PC-9 (cell line): ENCODE measurements at regions not wholly inside any gene's neighbourhood (a gene's known extent, or its start where the extent isn't known, plus 50 kb on each side); places are given as distances from the start of the nearest gene placed in this dataset.

Experiments
- BruUV-seq: library from RNA; stranded (reverse); fragments of 400-500 nt; replicated peaks from 2 replicates; lab custom pipeline; 2021; lab: Mats Ljungman, UMichigan
- CTCF ChIA-PET: fragments of 300-600 bp; sonication (Branson Sonifier 250); formaldehyde crosslinking; loops from one replicate; lab custom pipeline; 2022; ENCODE audit warnings: antibody characterized with exemption; lab: Charles Lee
- POLR2A ChIA-PET: fragments of 300-600 bp; sonication (Branson Sonifier 250); formaldehyde crosslinking; loops from one replicate; lab custom pipeline; 2022; ENCODE audit warnings: antibody characterized with exemption; ENCODE audit not compliant: unreplicated experiment; lab: Charles Lee
- DNase-seq, 2 experiments: peaks; one replicate each; pipeline versions ENCODE4 v3.0.0 to v3.0.0-alpha.2; 2015 to 2022; ENCODE audit warnings: mixed read lengths in 1 of 2
- H2AFZ ChIP-seq: fragments of 200-600 bp; sonication (generic); 2 replicates; pipeline ENCODE4 v1.8.1; 2017; ENCODE audit warnings: antibody characterized with exemption
- H3F3A ChIP-seq: fragments of 200-600 bp; sonication (generic); 2 replicates; pipeline ENCODE4 v1.8.1; 2017; ENCODE audit warnings: antibody characterized with exemption, mild to moderate bottlenecking, low read depth; ENCODE audit not compliant: insufficient read depth
- H3K27ac ChIP-seq: fragments of 200-600 bp; sonication (generic); 2 replicates; pipeline ENCODE4 v1.6.1; 2016; ENCODE audit warnings: mixed run types
- H3K27me3 ChIP-seq: fragments of 200-600 bp; sonication (generic); 2 replicates; pipeline ENCODE4 v1.6.1; 2016; ENCODE audit warnings: low read depth, mixed run types; ENCODE audit not compliant: insufficient read depth
- H3K36me3 ChIP-seq: fragments of 200-600 bp; sonication (generic); 2 replicates; pipeline ENCODE4 v1.6.1; 2016; ENCODE audit warnings: low read depth, mixed run types
- H3K4me1 ChIP-seq: fragments of 200-600 bp; sonication (generic); replicated peaks from 2 replicates; pipeline ENCODE4 v1.6.1; 2016; ENCODE audit warnings: mixed run types; ENCODE audit not compliant: insufficient read depth
- H3K4me2 ChIP-seq: fragments of 200-600 bp; sonication (generic); 2 replicates; pipeline ENCODE4 v1.6.1; 2017; ENCODE audit warnings: mixed run types
- H3K4me3 ChIP-seq: fragments of 200-600 bp; sonication (generic); 2 replicates; pipeline ENCODE4 v1.6.1; 2016; ENCODE audit warnings: mixed run types
- H3K79me2 ChIP-seq: fragments of 200-600 bp; sonication (generic); 2 replicates; pipeline ENCODE4 v1.6.1; 2017; ENCODE audit warnings: low read depth, mixed run types
- H3K9me2 ChIP-seq: fragments of 200-600 bp; sonication (generic); 2 replicates; pipeline ENCODE4 v1.8.1; 2017; ENCODE audit warnings: mild to moderate bottlenecking; ENCODE audit not compliant: insufficient read depth
- H3K9me3 ChIP-seq: fragments of 200-600 bp; sonication (generic); 2 replicates; pipeline ENCODE4 v1.8.1; 2016; ENCODE audit warnings: low read depth; ENCODE audit not compliant: insufficient read depth
- H4K20me1 ChIP-seq: fragments of 200-600 bp; sonication (generic); 2 replicates; pipeline ENCODE4 v1.8.1; 2017; ENCODE audit not compliant: insufficient read depth
- CTCF ChIP-seq: fragments of 200-600 bp; sonication (generic); conservative IDR thresholded peaks from 2 replicates; pipeline ENCODE4 v1.6.1; 2017; ENCODE audit warnings: mixed run types, antibody characterized with exemption, mild to moderate bottlenecking, moderate library complexity
- EZH2 ChIP-seq: fragments of 200-600 bp; sonication (generic); IDR thresholded peaks from 2 replicates; pipeline ENCODE4 v1.8.0; 2017; ENCODE audit warnings: antibody characterized with exemption, low read depth
- intact Hi-C: fragments of 100-400 bp; cut with micrococcal nuclease; formaldehyde crosslinking; loops from one replicate; pipeline ENCODE4 v1.10.0; 2022; ENCODE audit not compliant: unreplicated experiment

DNA sequence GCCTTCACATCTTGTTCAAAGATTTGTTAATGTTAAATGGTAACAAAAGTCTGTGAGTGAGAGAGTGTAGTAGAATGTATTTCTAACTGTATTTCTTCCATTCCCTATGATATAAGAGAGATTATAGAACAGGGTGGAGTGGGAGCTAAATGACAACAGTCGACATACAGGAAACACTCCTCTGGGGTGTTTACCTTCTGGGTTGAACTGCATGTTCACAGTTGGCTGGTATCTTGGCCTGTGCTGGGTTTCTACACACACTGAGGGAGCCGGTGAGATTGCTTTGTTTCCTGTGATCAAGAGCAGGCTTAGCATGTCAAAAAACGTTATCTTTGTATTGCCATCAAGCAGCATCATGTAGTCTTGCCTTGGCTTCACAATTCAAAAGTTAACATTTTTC lies 274.3 kb upstream of the FAR2 start:
- TF ChIP-seq EZH2, result no peak
- H3K4me2 ChIP-seq, result no peak overlapping the region
- H3K79me2 ChIP-seq, result no peaks in the 10 kb centered on the region
- ChIA-PET CTCF (no interaction called here), POLR2A (no interaction called here)
- H2AFZ ChIP-seq, result no peak overlapping the region
- H3K36me3 ChIP-seq, result no peaks in the 10 kb centered on the region
- no peak overlapping the region for H3K4me3 ChIP-seq
- H3F3A ChIP-seq, result no peaks in the 10 kb centered on the region
- H4K20me1 ChIP-seq, result no peaks in the 10 kb centered on the region
- no peaks in the 10 kb centered on the region for H3K9me2 ChIP-seq
- no peaks in the 10 kb centered on the region for H3K27me3 ChIP-seq
- no peak for DNase-seq
- H3K9me3 ChIP-seq, result no peaks in the 10 kb centered on the region
- H3K27ac ChIP-seq, result no peak overlapping the region
- 0 out of 2 replicates have a peak, but pooled peaks cover 11% of the 10 kb centered on the region for H3K4me1 ChIP-seq
- BruUV-seq, result no TSS peak
- intact Hi-C loops, result loop anchor here (10.0 kb wide), 1 partner anchor 910 kb away; no protein-coding TSS in a partner anchor

- H3K9me2 ChIP-seq, result no peaks in the 10 kb centered on the region
- H3K9me3 ChIP-seq, result no peaks in the 10 kb centered on the region
- H3K4me2 ChIP-seq, result no peak overlapping the region
- H2AFZ ChIP-seq, result no peak overlapping the region
- H3K4me3 ChIP-seq, result no peak overlapping the region
- H3F3A ChIP-seq, result no peaks in the 10 kb centered on the region
- intact Hi-C loops, result loop anchor here (10.0 kb wide), 1 partner anchor 911 kb away; no protein-coding TSS in a partner anchor
- DNase-seq, result no peak
- POLR2A ChIA-PET, result no interaction called here
- no peaks in the 10 kb centered on the region for H3K36me3 ChIP-seq
- no peaks in the 10 kb centered on the region for H4K20me1 ChIP-seq
- BruUV-seq, result no TSS peak
- no peaks in the 10 kb centered on the region for H3K79me2 ChIP-seq
- TF ChIP-seq CTCF, result no peak
- TF ChIP-seq EZH2, result no peak
- no peak overlapping the region for H3K27ac ChIP-seq
- H3K27me3 ChIP-seq, result no peaks in the 10 kb centered on the region
- 0 out of 2 replicates have a peak, but pooled peaks cover 6% of the 10 kb centered on the region for H3K4me1 ChIP-seq
- CTCF ChIA-PET, result no interaction called here
Observed at GRCh38 chr12:28876196-28876798, 272.8 kb upstream of the FAR2 start.

DNA sequence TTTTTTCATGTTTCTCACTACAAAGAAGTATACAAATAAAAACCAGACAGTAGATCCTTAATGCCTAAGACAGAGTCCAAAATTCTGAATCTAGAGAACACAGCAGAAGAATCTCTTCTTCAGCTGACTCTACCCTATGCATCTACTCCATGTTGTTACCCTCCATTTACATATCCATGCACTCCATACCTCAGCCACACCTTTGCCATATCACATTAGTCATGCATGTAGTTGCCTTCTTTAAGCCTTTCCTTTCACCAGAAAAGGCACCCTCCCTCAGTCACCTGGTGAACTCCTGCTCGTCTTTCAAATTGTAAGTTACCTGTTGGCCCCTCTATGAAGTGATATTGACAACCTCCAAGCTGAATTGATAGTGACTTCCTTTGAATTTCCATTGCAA lies 271.2 kb upstream of the FAR2 start:
- Histone ChIP-seq H3K27ac (no peak overlapping the region), H3K4me3 (no peak overlapping the region), H3K36me3 (no peaks in the 10 kb centered on the region), H3F3A (no peaks in the 10 kb centered on the region), H3K27me3 (no peaks in the 10 kb centered on the region), H3K9me3 (no peaks in the 10 kb centered on the region), H3K4me2 (no peak overlapping the region), H3K9me2 (no peaks in the 10 kb centered on the region), H4K20me1 (no peaks in the 10 kb centered on the region), H3K4me1 (no peaks in the 10 kb centered on the region), H2AFZ (no peak overlapping the region), H3K79me2 (no peaks in the 10 kb centered on the region)
- ChIA-PET POLR2A (no interaction called here), CTCF (interaction anchor here (0.7 kb wide), 1 partner anchor 1068 kb away, joined by 4 read pairs; no protein-coding TSS in a partner anchor)
- no peak for DNase-seq
- no TSS peak for BruUV-seq
- intact Hi-C loops, result loop anchor here (10.0 kb wide), 1 partner anchor 913 kb away; no protein-coding TSS in a partner anchor
- TF ChIP-seq EZH2 (no peak), CTCF (no peak)

- H4K20me1 ChIP-seq, result no peaks in the 10 kb centered on the region
- no peak for DNase-seq
- no peak overlapping the region for H3K4me2 ChIP-seq
- no peaks in the 10 kb centered on the region for H3K9me3 ChIP-seq
- H3K79me2 ChIP-seq, result no peaks in the 10 kb centered on the region
- H2AFZ ChIP-seq, result no peak overlapping the region
- ChIA-PET POLR2A (no interaction called here), CTCF (no interaction called here)
- H3K4me1 ChIP-seq, result no peaks in the 10 kb centered on the region
- no TSS peak for BruUV-seq
- TF ChIP-seq EZH2, result no peak
- no peak for TF ChIP-seq CTCF
- no peaks in the 10 kb centered on the region for H3K9me2 ChIP-seq
- no peaks in the 10 kb centered on the region for H3K36me3 ChIP-seq
- intact Hi-C loops, result loop anchor here (10.0 kb wide), 1 partner anchor 914 kb away; no protein-coding TSS in a partner anchor
- no peaks in the 10 kb centered on the region for H3F3A ChIP-seq
- H3K4me3 ChIP-seq, result no peak overlapping the region
- no peak overlapping the region for H3K27ac ChIP-seq
- H3K27me3 ChIP-seq, result no peaks in the 10 kb centered on the region
Observed at GRCh38 chr12:28878629-28879028, 270.4 kb upstream of the FAR2 start.
